Keratinocyte (primary cell): ENCODE measurements at regions not wholly inside any gene's neighbourhood (a gene's known extent, or its start where the extent isn't known, plus 50 kb on each side); places are given as distances from the start of the nearest gene placed in this dataset.

ENCODE experiments used
- DNase-seq: peaks from one replicate; pipeline ENCODE4 v3.0.0-alpha.2; 2011; ENCODE audit warnings: low read depth, missing footprints, low spot score
- FAIRE-seq: peaks from 2 replicates; lab custom pipeline; 2011; peaks lifted over from hg19 to GRCh38; lab: Jason Lieb, UNC
- H2AFZ ChIP-seq: 2 replicates; pipeline ENCODE4 v1.6.0; 2012; ENCODE audit warnings: low read length, control low read depth, inconsistent platforms; ENCODE audit not compliant: control insufficient read depth
- H3K27ac ChIP-seq: 2 replicates; pipeline ENCODE4 v1.5.1; 2011; ENCODE audit warnings: low read length; ENCODE audit not compliant: control insufficient read depth, insufficient read depth
- H3K27me3 ChIP-seq: 3 replicates; pipeline ENCODE4 v1.6.0; 2011; ENCODE audit warnings: low read length; ENCODE audit not compliant: control insufficient read depth, insufficient read depth; ENCODE audit errors: extremely low read depth
- H3K36me3 ChIP-seq, 2 experiments: 2 replicates in 1 of 2; 3 replicates in 1 of 2; pipeline ENCODE4 v1.5.1; 2011; ENCODE audit warnings: low read length in 2 of 2, mild to moderate bottlenecking in 1 of 2; ENCODE audit not compliant: control insufficient read depth in 2 of 2, insufficient read depth in 2 of 2; ENCODE audit errors: extremely low read depth in 1 of 2
- H3K4me1 ChIP-seq: 3 replicates; pipeline ENCODE4 v1.5.1; 2011; ENCODE audit warnings: low read length; ENCODE audit not compliant: control insufficient read depth, insufficient read depth; ENCODE audit errors: extremely low read depth
- H3K4me2 ChIP-seq: 3 replicates; pipeline ENCODE4 v1.6.0; 2011; ENCODE audit warnings: low read depth, low read length; ENCODE audit not compliant: control insufficient read depth, insufficient read depth; ENCODE audit errors: extremely low read depth
- H3K4me3 ChIP-seq, 3 experiments: fragments of 200-600 bp in 1 of 3; sonication (generic) in 1 of 3; 2 replicates in 2 of 3; 3 replicates in 1 of 3; pipeline ENCODE4 v1.5.1; 2011 to 2016; ENCODE audit warnings: low read length in 3 of 3, mild to moderate bottlenecking in 3 of 3, control low read depth in 2 of 3, inconsistent platforms in 1 of 3, low read depth in 1 of 3, mixed read lengths in 1 of 3, mixed run types in 1 of 3, moderate library complexity in 1 of 3; ENCODE audit not compliant: control insufficient read depth in 2 of 3, insufficient read depth in 2 of 3; ENCODE audit errors: extremely low read depth in 1 of 3
- H3K79me2 ChIP-seq: 2 replicates; pipeline ENCODE4 v1.6.0; 2012; ENCODE audit warnings: low read length; ENCODE audit not compliant: control insufficient read depth, insufficient read depth
- H3K9ac ChIP-seq: 3 replicates; pipeline ENCODE4 v1.6.0; 2011; ENCODE audit warnings: low read length; ENCODE audit not compliant: control insufficient read depth, insufficient read depth; ENCODE audit errors: extremely low read depth
- H3K9me1 ChIP-seq: 3 replicates; pipeline ENCODE4 v1.6.0; 2011; ENCODE audit warnings: low read length; ENCODE audit not compliant: control insufficient read depth, insufficient read depth; ENCODE audit errors: extremely low read depth
- H3K9me3 ChIP-seq: 2 replicates; pipeline ENCODE4 v1.5.1; 2012; ENCODE audit warnings: low read depth, low read length; ENCODE audit not compliant: control insufficient read depth
- H4K20me1 ChIP-seq: 3 replicates; pipeline ENCODE4 v1.6.0; 2011; ENCODE audit warnings: low read length; ENCODE audit not compliant: control insufficient read depth, insufficient read depth; ENCODE audit errors: extremely low read depth
- EZH2 ChIP-seq: IDR thresholded peaks from one replicate; pipeline ENCODE4 v1.6.1; 2012; ENCODE audit warnings: inconsistent platforms, mild to moderate bottlenecking, low read length, moderate library complexity
- dilution Hi-C: fragments of 300-500 bp; cut with MboI; formaldehyde crosslinking; loops from one replicate; pipeline ENCODE4 v1.7.0; 2020; ENCODE audit warnings: low sequenced_read_pairs; ENCODE audit not compliant: extremely low pct_ligation_motif_present
- TF ChIP-seq, protein P1 (sequence below), 3 experiments: IDR thresholded peaks in 1 of 3; conservative IDR thresholded peaks in 1 of 3; optimal IDR thresholded peaks in 1 of 3; 2 replicates in 2 of 3; 3 replicates in 1 of 3; pipeline versions ENCODE3 to v1.5.1; 2011; ENCODE audit warnings: low read length in 3 of 3, mild to moderate bottlenecking in 3 of 3, moderate library complexity in 2 of 3, control low read depth in 1 of 3, inconsistent platforms in 1 of 3; ENCODE audit not compliant: insufficient read depth in 2 of 3; ENCODE audit errors: extremely low read depth in 1 of 3

DNA sequence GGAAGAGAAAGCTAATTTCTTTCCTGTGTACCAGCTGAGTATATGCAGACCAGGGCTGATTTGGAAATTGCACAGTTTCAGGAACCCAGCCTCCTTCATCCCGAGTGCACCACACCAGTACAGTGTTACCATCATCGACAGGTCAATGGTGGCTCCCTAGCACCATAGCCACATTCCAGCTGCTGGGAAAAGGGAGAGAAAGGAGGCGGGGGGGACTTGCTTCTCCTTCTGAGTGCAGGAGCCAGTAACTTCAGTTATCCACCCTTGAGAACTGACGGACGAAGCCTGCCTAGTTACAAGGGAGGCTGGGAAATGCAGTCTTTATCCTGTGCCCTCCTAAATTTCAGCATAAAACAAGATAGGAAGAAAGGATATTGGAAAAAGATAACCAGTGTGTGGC, 129.7 kb upstream of the PRICKLE2 start:
- DNase-seq (no peak), FAIRE-seq (no peak)
- Histone ChIP-seq H3K4me3 (no peak overlapping the region), H3K4me2 (no peak overlapping the region), H3K9me1 (no peaks in the 10 kb centered on the region), H4K20me1 (no peaks in the 10 kb centered on the region), H3K4me1 (peaks cover 42% of the 10 kb centered on the region), H3K27me3 (no peaks in the 10 kb centered on the region), H3K27ac (no peak overlapping the region), H3K9ac (no peak overlapping the region), H3K79me2 (no peaks in the 10 kb centered on the region), H3K36me3 (no peaks in the 10 kb centered on the region), H3K9me3 (peaks cover 3% of the 10 kb centered on the region), H2AFZ (peak overlapping the region; percentile 76)
- dilution Hi-C loops: no loop called here
- TF ChIP-seq, protein P1, sequence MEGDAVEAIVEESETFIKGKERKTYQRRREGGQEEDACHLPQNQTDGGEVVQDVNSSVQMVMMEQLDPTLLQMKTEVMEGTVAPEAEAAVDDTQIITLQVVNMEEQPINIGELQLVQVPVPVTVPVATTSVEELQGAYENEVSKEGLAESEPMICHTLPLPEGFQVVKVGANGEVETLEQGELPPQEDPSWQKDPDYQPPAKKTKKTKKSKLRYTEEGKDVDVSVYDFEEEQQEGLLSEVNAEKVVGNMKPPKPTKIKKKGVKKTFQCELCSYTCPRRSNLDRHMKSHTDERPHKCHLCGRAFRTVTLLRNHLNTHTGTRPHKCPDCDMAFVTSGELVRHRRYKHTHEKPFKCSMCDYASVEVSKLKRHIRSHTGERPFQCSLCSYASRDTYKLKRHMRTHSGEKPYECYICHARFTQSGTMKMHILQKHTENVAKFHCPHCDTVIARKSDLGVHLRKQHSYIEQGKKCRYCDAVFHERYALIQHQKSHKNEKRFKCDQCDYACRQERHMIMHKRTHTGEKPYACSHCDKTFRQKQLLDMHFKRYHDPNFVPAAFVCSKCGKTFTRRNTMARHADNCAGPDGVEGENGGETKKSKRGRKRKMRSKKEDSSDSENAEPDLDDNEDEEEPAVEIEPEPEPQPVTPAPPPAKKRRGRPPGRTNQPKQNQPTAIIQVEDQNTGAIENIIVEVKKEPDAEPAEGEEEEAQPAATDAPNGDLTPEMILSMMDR (optimal IDR thresholded peaks at IDR 0.05 in 1 of 3, IDR thresholded peaks at IDR 0.05 in 1 of 3, conservative IDR thresholded peaks at IDR 0.05 in 1 of 3; ENCODE audit: extremely low read depth in 1 of 3, insufficient read depth in 2 of 3, low read length in 3 of 3): no peak
- TF ChIP-seq EZH2: no peak

DNA sequence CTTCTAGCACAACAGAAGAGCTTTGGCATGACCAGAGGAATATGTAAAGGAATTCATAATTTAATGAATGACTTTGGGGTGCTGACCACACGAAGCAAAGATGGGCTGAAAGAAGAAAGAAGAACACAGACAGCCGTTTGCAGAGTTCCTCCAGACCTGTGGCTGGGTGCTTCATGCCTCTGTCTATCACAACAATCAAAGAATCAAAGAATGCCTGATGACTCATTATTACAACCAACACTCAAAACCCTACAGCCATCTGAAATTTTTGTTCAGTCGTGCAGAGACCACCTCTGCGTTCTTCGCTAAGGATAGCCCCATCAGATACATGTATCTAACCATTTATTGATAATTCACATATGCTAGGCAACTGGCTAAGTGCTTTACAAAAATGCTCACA, 129.0 kb upstream of the PRICKLE2 start:
- Histone ChIP-seq H3K9me1 (no peaks in the 10 kb centered on the region), H3K4me3 (no peak overlapping the region), H3K36me3 (no peaks in the 10 kb centered on the region), H2AFZ (no peak overlapping the region), H3K27ac (no peak overlapping the region), H4K20me1 (no peaks in the 10 kb centered on the region), H3K4me1 (peaks cover 42% of the 10 kb centered on the region), H3K9ac (no peak overlapping the region), H3K79me2 (no peaks in the 10 kb centered on the region), H3K27me3 (no peaks in the 10 kb centered on the region), H3K9me3 (peaks cover 3% of the 10 kb centered on the region), H3K4me2 (no peak overlapping the region)
- dilution Hi-C loops: no loop called here
- DNase-seq: peak; percentile 13
- FAIRE-seq: no peak
- TF ChIP-seq EZH2: no peak
- TF ChIP-seq, protein P1 (optimal IDR thresholded peaks at IDR 0.05 in 1 of 3, IDR thresholded peaks at IDR 0.05 in 1 of 3, conservative IDR thresholded peaks at IDR 0.05 in 1 of 3; ENCODE audit: extremely low read depth in 1 of 3, insufficient read depth in 2 of 3, low read length in 3 of 3): no peak
